K562 (cell line): ENCODE measurements at regions not wholly inside any gene's neighbourhood (a gene's known extent, or its start where the extent isn't known, plus 50 kb on each side); places are given as distances from the start of the nearest gene placed in this dataset.

Source experiments
- ATAC-seq: fragments of 200-7000 bp; cut with Tn5 transposase; 3 replicates; pipeline ENCODE4 v1.9.1; 2020; ENCODE audit warnings: moderate library complexity
- BruUV-seq: library from RNA; stranded (reverse); fragments of 400-500 nt; replicated peaks from 2 replicates; lab custom pipeline; 2021; lab: Mats Ljungman, UMichigan
- CTCF ChIA-PET: fragments of 300-600 bp; formaldehyde crosslinking; extraction: SDS; loops from one replicate; lab custom pipeline; 2021; ENCODE audit warnings: low intra/inter-chr PET ratio; lab: Yijun Ruan, JAX
- POLR2A ChIA-PET: fragments of 300-600, 350-650 bp; sonication (Branson Sonifier 250); formaldehyde crosslinking; extraction: SDS; loops from one replicate; lab custom pipeline; 2021; ENCODE audit warnings: antibody characterized with exemption, inconsistent platforms; lab: Yijun Ruan, JAX
- DNase-seq, 4 experiments: peaks; one replicate each; pipeline versions ENCODE4 v3.0.0 to v3.0.0-alpha.2; 2011 to 2018; ENCODE audit warnings: low spot score in 3 of 4, mixed read lengths in 3 of 4; ENCODE audit errors: extremely low read depth in 1 of 4
- FAIRE-seq: peaks from 2 replicates; lab custom pipeline; 2011; peaks lifted over from hg19 to GRCh38; lab: Jason Lieb, UNC
- H2AFZ ChIP-seq: 2 replicates; pipeline ENCODE4 v1.6.0; 2011; ENCODE audit warnings: low read depth, low read length, control low read depth, inconsistent platforms
- H3K27ac ChIP-seq: fragments of 200-600 bp; 3 replicates; pipeline ENCODE4 v1.8.0; 2011; ENCODE audit warnings: low read depth, mild to moderate bottlenecking, control low read depth, inconsistent platforms, low read length, moderate library complexity, mixed read lengths; ENCODE audit errors: extremely low read depth
- H3K27me3 ChIP-seq, 2 experiments: fragments of 300-600 bp in 1 of 2; 2 replicates in 1 of 2; 3 replicates in 1 of 2; pipeline versions ENCODE4 v1.6.0 to v1.8.0; 2011; ENCODE audit warnings: inconsistent platforms in 2 of 2, low read length in 2 of 2, mild to moderate bottlenecking in 1 of 2, mixed read lengths in 1 of 2, moderate library complexity in 1 of 2; ENCODE audit not compliant: control insufficient read depth in 2 of 2, insufficient read depth in 2 of 2
- H3K36me3 ChIP-seq: fragments of 300-600 bp; 3 replicates; pipeline ENCODE4 v1.8.0; 2011; ENCODE audit warnings: mild to moderate bottlenecking, low read length, inconsistent platforms; ENCODE audit not compliant: control insufficient read depth, insufficient read depth
- H3K4me1 ChIP-seq, 2 experiments: fragments of 200-600 bp in 1 of 2; replicated peaks in 1 of 2; 2 replicates in 1 of 2; 3 replicates in 1 of 2; pipeline versions ENCODE4 v1.5.1 to v1.8.0; 2011; ENCODE audit warnings: inconsistent platforms in 2 of 2, low read length in 2 of 2, mild to moderate bottlenecking in 1 of 2, mixed read lengths in 1 of 2, moderate library complexity in 1 of 2; ENCODE audit not compliant: control insufficient read depth in 2 of 2, insufficient read depth in 2 of 2
- H3K4me2 ChIP-seq: 2 replicates; pipeline ENCODE4 v1.6.1; 2011; ENCODE audit warnings: low read length, control low read depth, inconsistent platforms, mixed read lengths; ENCODE audit not compliant: insufficient read depth
- H3K4me3 ChIP-seq: fragments of 200-600 bp; sonication (generic), shearing (Covaris generic); 2 replicates; pipeline ENCODE4 v1.5.1; 2016; ENCODE audit warnings: control low read depth, inconsistent platforms
- H3K79me2 ChIP-seq: fragments of 200-600 bp; 3 replicates; pipeline ENCODE4 v1.8.0; 2011; ENCODE audit warnings: low read length, inconsistent platforms; ENCODE audit not compliant: control insufficient read depth, insufficient read depth
- H3K9ac ChIP-seq, 2 experiments: 2 replicates each; pipeline versions ENCODE4 v1.6.0 to v1.6.1; 2011; ENCODE audit warnings: low read depth in 2 of 2, low read length in 2 of 2, control low read depth in 1 of 2, inconsistent platforms in 1 of 2, mild to moderate bottlenecking in 1 of 2, mixed read lengths in 1 of 2; ENCODE audit not compliant: insufficient read depth in 1 of 2
- H3K9me1 ChIP-seq: one replicate; pipeline ENCODE4 v1.6.0; 2011; ENCODE audit warnings: inconsistent platforms, mild to moderate bottlenecking, low read length, moderate library complexity; ENCODE audit not compliant: control insufficient read depth, insufficient read depth
- H3K9me3 ChIP-seq: replicated peaks from 2 replicates; pipeline ENCODE4 v1.5.1; 2011; ENCODE audit warnings: low read depth, low read length, inconsistent platforms; ENCODE audit not compliant: control insufficient read depth, insufficient read depth
- H4K20me1 ChIP-seq: replicated peaks from 2 replicates; pipeline ENCODE4 v1.6.1; 2011; ENCODE audit warnings: low read length, inconsistent platforms, mixed read lengths; ENCODE audit not compliant: control insufficient read depth, insufficient read depth
- CBFB ChIP-seq: sonication (generic); formaldehyde crosslinking; IDR thresholded peaks from 2 replicates; pipeline ENCODE4 v1.4.0; 2020; ENCODE audit warnings: mild to moderate bottlenecking, missing genetic modification reagents
- CBX5 ChIP-seq: IDR thresholded peaks from 2 replicates; pipeline ENCODE4 v1.6.1; 2014; ENCODE audit warnings: low read depth, borderline replicate concordance
- CEBPZ ChIP-seq: fragments of 150-350 bp; IDR thresholded peaks from 2 replicates; pipeline ENCODE4 v1.6.1; 2014; ENCODE audit warnings: low read depth, mild to moderate bottlenecking, low read length, borderline replicate concordance
- GMEB1 ChIP-seq: fragments of 250-450 bp; sonication (Bioruptor Pico); IDR thresholded peaks from 2 replicates; pipeline ENCODE4 v1.4.0; 2020; ENCODE audit warnings: mild to moderate bottlenecking
- HES1 ChIP-seq: fragments of 450-650 bp; IDR thresholded peaks from 2 replicates; pipeline ENCODE4 v1.6.1; 2016; ENCODE audit warnings: low read depth, mild to moderate bottlenecking, moderate library complexity
- SRF ChIP-seq, 2 experiments: fragments of 250-450, 450-650 bp in 1 of 2; sonication (Bioruptor Pico) in 1 of 2; sonication (generic) in 1 of 2; formaldehyde crosslinking; IDR thresholded peaks; 2 replicates each; pipeline versions ENCODE4 v1.5.0 to v1.5.1; 2020 to 2022; ENCODE audit warnings: mild to moderate bottlenecking in 1 of 2, missing genetic modification reagents in 1 of 2
- TCF15 ChIP-seq: fragments of 250-450 bp; sonication (Bioruptor Pico); IDR thresholded peaks from 2 replicates; pipeline ENCODE4 v1.8.0; 2022; ENCODE audit warnings: moderate library complexity, mild to moderate bottlenecking, inconsistent platforms
- ZNF655 ChIP-seq: fragments of 250-450 bp; sonication (Bioruptor Pico); IDR thresholded peaks from 2 replicates; pipeline ENCODE4 v1.5.0; 2021
- WGBS: fragments of 100-300 bp; shearing (Covaris generic); methylation state at CpG from one replicate; pipeline ENCODE4 v1.1.6; 2016; ENCODE audit warnings: low coverage, mixed read lengths; ENCODE audit not compliant: insufficient coverage; ENCODE audit errors: missing lambda C conversion rate; 5-methylcytosine and 5-hydroxymethylcytosine counted together
- in situ Hi-C: fragments of 300-500 bp; cut with MboI; formaldehyde crosslinking; loops from 4 replicates; pipeline ENCODE4 v1.15.0; 2018; ENCODE audit warnings: inconsistent platforms, mixed read lengths
- intact Hi-C: fragments of 100-400 bp; cut with micrococcal nuclease; formaldehyde crosslinking; loops from 2 replicates; pipeline ENCODE4 v1.14.2; 2022

- no TSS peak for BruUV-seq
- H3K36me3 ChIP-seq, result no peaks in the 10 kb centered on the region
- H2AFZ ChIP-seq, result no peak overlapping the region
- no peaks in the 10 kb centered on the region for H3K4me1 ChIP-seq
- no peak overlapping the region for H3K27ac ChIP-seq
- intact Hi-C loops, result no loop called here
- no peak for DNase-seq
- H3K4me3 ChIP-seq, result no peak overlapping the region
- H3K9ac ChIP-seq, result no peak overlapping the region
- POLR2A ChIA-PET, result no interaction called here
- H3K79me2 ChIP-seq, result no peaks in the 10 kb centered on the region
- no peak for TF ChIP-seq ZNF655 (CRISPR knock-in tag)
- no peak for TF ChIP-seq CBX5
- TF ChIP-seq HES1, result no peak
- no peak for TF ChIP-seq CEBPZ
- no peak for TF ChIP-seq CBFB (CRISPR knock-in tag)
- no peak for TF ChIP-seq TCF15 (CRISPR knock-in tag)
- TF ChIP-seq GMEB1 (CRISPR knock-in tag), result no peak
- no peak for TF ChIP-seq SRF (CRISPR knock-in tag; IDR thresholded peaks at IDR 0.05)
- H3K9me1 ChIP-seq, result no peaks in the 10 kb centered on the region
- H3K9me3 ChIP-seq, result no peaks in the 10 kb centered on the region
- H3K4me2 ChIP-seq, result no peak overlapping the region
- no peak for ATAC-seq
- in situ Hi-C loops, result no loop called here
- FAIRE-seq, result no peak
- CTCF ChIA-PET, result no interaction called here
- WGBS, result 0% methylated on average over 2 of the region's 2 CpGs
- H4K20me1 ChIP-seq, result no peaks in the 10 kb centered on the region
- no peaks in the 10 kb centered on the region for H3K27me3 ChIP-seq
These were observed 331.7 kb downstream of the ETNK1 start for GRCh38 chr12:22956690-22957089.
